Skeletal muscle tissue (tissue), 3 donors: ENCODE measurements at regions not wholly inside any gene's neighbourhood (a gene's known extent, or its start where the extent isn't known, plus 50 kb on each side); places are given as distances from the start of the nearest gene placed in this dataset.

Source experiments
- H3K27ac ChIP-seq: one replicate; pipeline ENCODE4 v1.7.0; 2013; ENCODE audit warnings: mild to moderate bottlenecking, low read depth, low read length, inconsistent platforms
- H3K27me3 ChIP-seq, 3 donors: one replicate each; pipeline ENCODE4 v1.7.0; 2013; ENCODE audit warnings: low read length in 3 of 3; ENCODE audit not compliant: control insufficient read depth in 3 of 3, insufficient read depth in 3 of 3
- H3K36me3 ChIP-seq, 3 donors: one replicate each; pipeline ENCODE4 v1.7.0; 2013; ENCODE audit warnings: low read length in 3 of 3; ENCODE audit not compliant: control insufficient read depth in 3 of 3, insufficient read depth in 3 of 3
- H3K4me1 ChIP-seq, 3 donors: one replicate each; pipeline ENCODE4 v1.7.0; 2013; ENCODE audit warnings: low read length in 3 of 3, mild to moderate bottlenecking in 3 of 3; ENCODE audit not compliant: control insufficient read depth in 3 of 3, insufficient read depth in 3 of 3
- H3K4me3 ChIP-seq, 3 donors: one replicate each; pipeline ENCODE4 v1.7.0; 2013; ENCODE audit warnings: low read length in 3 of 3
- H3K9ac ChIP-seq, 3 donors: one replicate each; pipeline ENCODE4 v1.7.0; 2013; ENCODE audit warnings: low read length in 3 of 3, mild to moderate bottlenecking in 3 of 3, moderate library complexity in 2 of 3, low read depth in 1 of 3
- H3K9me3 ChIP-seq, 3 donors: one replicate each; pipeline ENCODE4 v1.7.0; 2013; ENCODE audit warnings: low read length in 3 of 3; ENCODE audit not compliant: control insufficient read depth in 3 of 3
- donor health status: Osteomylitis.

GRCh38 chr4:19402581-19403065, 849.1 kb upstream of the SLIT2 start:
- Histone ChIP-seq H3K27me3 (no peaks in the 10 kb centered on the region), H3K4me1 (no peaks in the 10 kb centered on the region)

DNA sequence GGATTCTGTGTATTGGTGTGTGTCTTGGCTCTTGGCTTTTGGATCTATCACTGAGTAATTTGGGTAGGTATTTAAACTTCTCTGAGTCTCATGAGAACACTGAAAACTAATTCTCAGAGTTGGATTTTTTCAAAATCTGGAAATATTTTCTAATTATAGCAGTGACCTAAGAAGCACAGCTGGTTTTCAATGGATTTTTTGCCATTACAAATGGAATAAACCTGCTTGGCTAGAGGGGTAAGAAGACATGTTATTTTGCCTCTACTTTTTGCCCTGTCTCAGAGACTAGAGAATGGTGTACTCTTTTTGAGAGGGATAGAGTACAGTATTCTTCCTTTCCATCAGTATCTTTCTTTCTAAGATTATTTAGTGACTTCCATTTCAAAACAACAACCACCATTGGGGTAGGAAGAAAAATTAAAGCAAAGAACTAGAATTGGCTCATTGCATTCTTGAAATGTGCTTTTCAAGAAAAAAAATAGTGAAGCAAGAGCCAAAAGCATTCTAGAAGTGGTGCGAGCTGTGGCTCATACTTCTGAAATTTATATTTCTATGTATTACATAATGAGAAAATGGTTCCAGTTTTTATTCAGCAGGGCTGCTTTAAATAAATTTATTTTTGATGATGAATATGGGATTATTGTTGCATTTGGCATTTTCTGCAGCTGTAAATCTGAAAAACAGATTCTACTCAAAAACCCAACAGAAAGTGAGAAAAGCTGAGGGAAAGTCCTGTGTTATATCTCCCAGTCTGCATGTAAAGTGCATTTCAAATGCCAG, 850.2 kb upstream of the SLIT2 start:
- no peak overlapping the region for H3K27ac ChIP-seq
- H3K27me3 ChIP-seq, result no peaks in the 10 kb centered on the region
- H3K9ac ChIP-seq, result no peak overlapping the region
- no peaks in the 10 kb centered on the region for H3K9me3 ChIP-seq
- no peaks in the 10 kb centered on the region for H3K36me3 ChIP-seq
- H3K4me1 ChIP-seq, result no peaks in the 10 kb centered on the region
- H3K4me3 ChIP-seq, result no peak overlapping the region

More at GRCh38 chr4:19402581-19403065, 849.1 kb upstream of the SLIT2 start:
- Histone ChIP-seq H3K9ac (no peak overlapping the region), H3K27ac (no peak overlapping the region), H3K36me3 (no peaks in the 10 kb centered on the region), H3K4me3 (no peak overlapping the region), H3K9me3 (no peaks in the 10 kb centered on the region)

DNA sequence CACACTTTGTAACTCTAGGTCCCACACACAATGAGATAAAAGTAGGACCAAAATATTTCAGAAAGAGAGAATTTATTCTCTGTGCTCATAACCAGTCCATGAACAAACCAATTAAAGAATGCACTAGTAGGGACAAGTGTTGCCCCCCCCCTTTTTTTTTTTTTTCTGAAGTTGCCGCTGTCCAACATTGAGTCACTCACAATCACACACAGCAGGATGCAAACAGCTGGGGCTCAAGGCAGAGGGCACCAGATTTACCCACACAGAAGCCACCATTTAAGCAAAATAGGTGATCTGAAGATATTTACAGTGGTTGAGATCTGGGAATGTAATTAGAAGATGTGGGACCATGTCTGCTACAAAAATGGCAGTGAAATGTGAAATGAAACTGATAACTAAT, 850.9 kb upstream of the SLIT2 start:
- Histone ChIP-seq H3K9me3 (no peaks in the 10 kb centered on the region), H3K4me1 (no peaks in the 10 kb centered on the region), H3K9ac (no peak overlapping the region), H3K27ac (no peak overlapping the region), H3K27me3 (no peaks in the 10 kb centered on the region), H3K4me3 (no peak overlapping the region), H3K36me3 (no peaks in the 10 kb centered on the region)

DNA sequence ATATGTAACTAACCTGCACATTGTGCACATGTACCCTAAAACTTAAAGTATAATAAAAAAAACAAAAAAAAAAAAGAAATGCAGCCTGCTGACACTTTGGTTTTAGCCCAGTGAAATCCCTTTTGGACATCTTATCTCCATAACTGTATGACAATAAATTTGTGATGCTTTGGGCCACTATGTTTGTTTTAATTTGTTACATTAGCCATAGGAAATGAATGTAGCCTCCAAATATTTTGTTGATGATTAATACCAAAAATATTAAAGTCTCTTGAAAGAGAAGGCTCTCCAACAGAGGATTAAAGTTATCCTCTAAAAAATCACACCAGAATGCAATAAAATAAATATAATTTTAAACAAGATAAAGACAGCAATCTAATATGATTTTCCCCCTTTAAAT, 852.7 kb upstream of the SLIT2 start:
- H3K36me3 ChIP-seq, result no peaks in the 10 kb centered on the region
- H3K27me3 ChIP-seq, result no peaks in the 10 kb centered on the region
- no peaks in the 10 kb centered on the region for H3K4me1 ChIP-seq
- H3K27ac ChIP-seq, result no peak overlapping the region
- no peaks in the 10 kb centered on the region for H3K9me3 ChIP-seq
- no peak overlapping the region for H3K9ac ChIP-seq
- no peak overlapping the region for H3K4me3 ChIP-seq

GRCh38 chr4:19386786-19387185, 864.9 kb upstream of the SLIT2 start:
- Histone ChIP-seq H3K4me3 (no peak overlapping the region), H3K9ac (no peak overlapping the region), H3K9me3 (no peaks in the 10 kb centered on the region), H3K4me1 (no peaks in the 10 kb centered on the region), H3K36me3 (no peaks in the 10 kb centered on the region), H3K27me3 (no peaks in the 10 kb centered on the region), H3K27ac (no peak overlapping the region)

- no peaks in the 10 kb centered on the region for H3K36me3 ChIP-seq
- H3K27me3 ChIP-seq, result no peaks in the 10 kb centered on the region
- no peak overlapping the region for H3K27ac ChIP-seq
- H3K4me3 ChIP-seq, result no peak overlapping the region
- H3K9ac ChIP-seq, result no peak overlapping the region
- no peaks in the 10 kb centered on the region for H3K9me3 ChIP-seq
- H3K4me1 ChIP-seq, result no peaks in the 10 kb centered on the region
Observed at GRCh38 chr4:19382993-19383756, 868.5 kb upstream of the SLIT2 start.

GRCh38 chr4:19381068-19381467, 870.6 kb upstream of the SLIT2 start:
- H3K27me3 ChIP-seq, result no peaks in the 10 kb centered on the region
- H3K27ac ChIP-seq, result no peak overlapping the region
- no peak overlapping the region for H3K9ac ChIP-seq
- H3K4me3 ChIP-seq, result no peak overlapping the region
- H3K36me3 ChIP-seq, result no peaks in the 10 kb centered on the region
- H3K9me3 ChIP-seq, result no peaks in the 10 kb centered on the region
- no peaks in the 10 kb centered on the region for H3K4me1 ChIP-seq

GRCh38 chr4:19380600-19380999, 871.1 kb upstream of the SLIT2 start:
- Histone ChIP-seq H3K36me3 (no peaks in the 10 kb centered on the region), H3K4me1 (no peaks in the 10 kb centered on the region), H3K27ac (no peak overlapping the region)

GRCh38 chr4:19379191-19379708, 872.5 kb upstream of the SLIT2 start:
- no peak overlapping the region for H3K27ac ChIP-seq
- H3K27me3 ChIP-seq, result no peaks in the 10 kb centered on the region
- H3K4me1 ChIP-seq, result no peaks in the 10 kb centered on the region
- no peak overlapping the region for H3K4me3 ChIP-seq
- H3K9me3 ChIP-seq, result peaks cover 0 to 2% (median 0%) of the 10 kb centered on the region in 3 donors
- no peak overlapping the region for H3K9ac ChIP-seq
- H3K36me3 ChIP-seq, result no peaks in the 10 kb centered on the region

More at GRCh38 chr4:19380600-19380999, 871.1 kb upstream of the SLIT2 start:
- H3K27me3 ChIP-seq, result no peaks in the 10 kb centered on the region
- no peak overlapping the region for H3K4me3 ChIP-seq
- no peaks in the 10 kb centered on the region for H3K9me3 ChIP-seq
- no peak overlapping the region for H3K9ac ChIP-seq

DNA sequence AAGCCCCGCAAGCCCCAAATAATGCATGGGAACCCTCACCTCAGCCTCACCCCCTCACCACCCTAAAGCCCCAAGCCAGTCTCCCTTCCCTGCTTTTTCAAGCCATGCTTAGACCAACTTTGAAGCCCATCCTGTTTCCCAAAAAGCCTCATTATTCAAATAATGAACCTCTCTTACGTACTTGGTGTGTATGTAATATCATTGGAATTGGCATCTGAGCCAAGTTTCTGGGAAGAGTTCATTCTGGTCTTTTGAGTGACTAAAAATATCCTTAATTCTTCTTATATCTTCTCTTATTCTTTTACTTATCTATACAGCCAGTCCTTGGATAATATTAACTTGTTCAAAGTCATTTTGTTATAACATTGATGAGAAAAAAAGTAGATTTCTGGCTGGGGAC, 875.8 kb upstream of the SLIT2 start:
- Histone ChIP-seq H3K36me3 (no peaks in the 10 kb centered on the region), H3K9me3 (peaks cover 0 to 2% (median 0%) of the 10 kb centered on the region in 3 donors), H3K4me1 (no peaks in the 10 kb centered on the region), H3K27me3 (no peaks in the 10 kb centered on the region), H3K9ac (no peak overlapping the region), H3K27ac (no peak overlapping the region), H3K4me3 (no peak overlapping the region)
